ENCODE measurements at regions not wholly inside any gene's neighbourhood (a gene's known extent, or its start where the extent isn't known, plus 50 kb on each side); places are given as distances from the start of the nearest gene placed in this dataset.

DNA sequence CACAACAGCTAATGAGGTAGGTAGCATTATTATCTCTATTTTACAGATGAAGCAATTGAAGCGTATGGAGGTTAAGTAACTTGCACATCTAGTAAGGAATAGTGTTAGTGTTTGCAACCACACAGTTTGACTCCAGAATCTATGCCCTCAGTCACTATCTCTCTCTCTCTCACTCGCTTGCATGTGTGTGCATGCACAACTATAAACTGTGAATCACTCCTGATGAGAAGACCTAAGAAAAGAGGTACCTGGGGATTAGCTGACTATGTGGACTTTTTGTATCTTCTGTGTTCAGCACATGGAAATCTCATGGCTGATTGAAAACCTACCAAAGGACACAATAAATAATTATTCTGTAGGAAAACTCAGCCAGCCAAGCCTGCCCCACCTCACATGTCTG is 295.5 kb downstream of the BRINP2 start:
- TF ChIP-seq, protein P1, sequence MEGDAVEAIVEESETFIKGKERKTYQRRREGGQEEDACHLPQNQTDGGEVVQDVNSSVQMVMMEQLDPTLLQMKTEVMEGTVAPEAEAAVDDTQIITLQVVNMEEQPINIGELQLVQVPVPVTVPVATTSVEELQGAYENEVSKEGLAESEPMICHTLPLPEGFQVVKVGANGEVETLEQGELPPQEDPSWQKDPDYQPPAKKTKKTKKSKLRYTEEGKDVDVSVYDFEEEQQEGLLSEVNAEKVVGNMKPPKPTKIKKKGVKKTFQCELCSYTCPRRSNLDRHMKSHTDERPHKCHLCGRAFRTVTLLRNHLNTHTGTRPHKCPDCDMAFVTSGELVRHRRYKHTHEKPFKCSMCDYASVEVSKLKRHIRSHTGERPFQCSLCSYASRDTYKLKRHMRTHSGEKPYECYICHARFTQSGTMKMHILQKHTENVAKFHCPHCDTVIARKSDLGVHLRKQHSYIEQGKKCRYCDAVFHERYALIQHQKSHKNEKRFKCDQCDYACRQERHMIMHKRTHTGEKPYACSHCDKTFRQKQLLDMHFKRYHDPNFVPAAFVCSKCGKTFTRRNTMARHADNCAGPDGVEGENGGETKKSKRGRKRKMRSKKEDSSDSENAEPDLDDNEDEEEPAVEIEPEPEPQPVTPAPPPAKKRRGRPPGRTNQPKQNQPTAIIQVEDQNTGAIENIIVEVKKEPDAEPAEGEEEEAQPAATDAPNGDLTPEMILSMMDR (IDR thresholded peaks at IDR 0.05): no peak
- TF ChIP-seq POLR2A (IDR thresholded peaks at IDR 0.05): no peak

Data from uterus (tissue), 2 donors.